ENCODE measurements at regions not wholly inside any gene's neighbourhood (a gene's known extent, or its start where the extent isn't known, plus 50 kb on each side); places are given as distances from the start of the nearest gene placed in this dataset.

DNA sequence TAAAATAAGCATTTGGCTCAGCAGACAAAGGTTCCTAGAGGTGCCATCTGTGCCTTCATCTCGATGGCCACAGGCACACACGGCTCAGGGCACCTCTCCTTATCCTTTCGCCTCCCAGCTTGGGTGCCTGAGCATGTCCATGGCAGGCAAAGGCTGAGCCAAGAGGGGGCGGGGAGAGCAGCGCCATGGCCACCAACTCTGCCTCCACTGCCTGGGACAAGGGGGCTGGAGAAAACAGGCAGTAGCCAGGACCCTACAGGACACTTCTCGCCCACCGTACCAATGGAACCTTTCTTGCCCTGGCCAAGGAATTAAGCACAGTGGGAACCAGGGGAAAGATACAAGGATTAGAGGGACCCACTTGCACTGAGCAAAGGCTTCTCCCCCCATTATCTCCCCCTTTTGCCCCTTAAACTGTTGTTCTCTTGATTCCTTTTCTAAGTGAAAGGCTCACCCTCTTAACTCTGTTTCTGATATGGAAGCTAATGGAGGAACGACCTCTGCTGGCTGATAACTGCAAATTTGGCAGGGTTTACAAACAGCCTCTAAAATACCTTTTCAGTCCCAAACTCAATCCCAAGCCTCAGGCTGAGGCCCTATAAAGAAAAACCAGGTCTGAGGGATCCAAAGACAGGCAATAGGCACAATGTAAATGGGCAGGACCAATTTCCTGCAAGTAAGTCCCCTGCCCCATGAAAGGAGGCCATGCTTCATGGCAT, 335.2 kb downstream of the ADAM29 start:
- H3K79me2 ChIP-seq (ENCODE audit: insufficient read depth, low read length) = no peaks in the 10 kb centered on the region

DNA sequence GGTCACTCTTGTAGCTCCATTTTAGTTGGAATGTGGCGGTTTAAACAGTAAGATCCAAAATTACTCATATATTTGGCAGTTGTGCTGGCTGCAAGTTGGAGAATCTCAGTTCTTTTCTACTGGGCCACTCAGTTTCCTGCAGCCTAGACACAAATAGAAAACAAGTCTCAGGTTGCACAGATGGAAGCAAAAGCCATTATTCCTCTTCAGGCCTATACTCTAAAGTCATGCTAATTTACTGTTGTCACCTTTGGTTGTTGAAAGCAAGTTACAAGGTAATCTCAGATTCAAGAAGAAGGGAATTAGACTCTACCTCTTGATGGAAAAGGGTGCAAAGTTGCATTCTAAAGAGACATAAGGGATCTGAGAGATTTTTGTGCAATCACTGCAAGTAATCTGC, 345.4 kb downstream of the ADAM29 start:
- H3K9me3 ChIP-seq (ENCODE audit: control insufficient read depth in 1 of 2, insufficient read depth in 1 of 2, low read depth in 1 of 2, low read length in 2 of 2) = no peaks in the 10 kb centered on the region
- no peak for DNase-seq (ENCODE audit: low read depth, low spot score)
- no peaks in the 10 kb centered on the region for H4K20me1 ChIP-seq (ENCODE audit: insufficient read depth)
- no peaks in the 10 kb centered on the region for H3K79me2 ChIP-seq (ENCODE audit: insufficient read depth, low read length)
- no peak overlapping the region for H3K27ac ChIP-seq (ENCODE audit: low read depth, low read length)
- no peak overlapping the region for H2AFZ ChIP-seq (ENCODE audit: low read depth, low read length, poor library complexity, severe bottlenecking)
- no peaks in the 10 kb centered on the region for H3K36me3 ChIP-seq (ENCODE audit: control insufficient read depth in 1 of 2, insufficient read depth in 2 of 2, low read length in 2 of 2)
- no peak overlapping the region for H3K9ac ChIP-seq (ENCODE audit: low read length)
- H3K4me2 ChIP-seq (ENCODE audit: low read length) = no peak overlapping the region
- no peaks in the 10 kb centered on the region for H3K9me2 ChIP-seq (ENCODE audit: insufficient read depth)
- BruUV-seq (replicated peaks) = no TSS peak
- no peak overlapping the region for H3K4me3 ChIP-seq (replicated peaks in 1 of 2; ENCODE audit: low read depth in 1 of 2, low read length in 2 of 2)
- H3K4me1 ChIP-seq (ENCODE audit: control insufficient read depth in 1 of 2, insufficient read depth in 2 of 2, low read length in 2 of 2) = no peaks in the 10 kb centered on the region
- no peaks in the 10 kb centered on the region for H3K27me3 ChIP-seq (ENCODE audit: insufficient read depth, low read length)
- ChIA-PET RAD21 (ENCODE audit: low non-redundant PET in 1 of 2, low total read pairs in 2 of 2, uncharacterized antibody in 2 of 2, unreplicated experiment in 2 of 2) (no interaction called here), POLR2A (no interaction called here), CTCF (no interaction called here)
- no peak for ATAC-seq
- TF ChIP-seq EZH2 (IDR thresholded peaks at IDR 0.05) (no peak), ZFX (IDR thresholded peaks at IDR 0.05) (no peak), SP1 (IDR thresholded peaks at IDR 0.05; ENCODE audit: low read depth) (no peak), CBX3 (IDR thresholded peaks at IDR 0.05; ENCODE audit: low read depth) (no peak), FOSL1 (IDR thresholded peaks at IDR 0.05; ENCODE audit: low read depth) (no peak), YY1 (IDR thresholded peaks at IDR 0.05; ENCODE audit: extremely low read depth, insufficient replicate concordance, low read depth, low read length) (no peak)
- intact Hi-C loops (cut with micrococcal nuclease) = no loop called here

More for the DNA sequence above, 335.2 kb downstream of the ADAM29 start:
- CTCF ChIA-PET = interaction anchor here (1.4 to 1.8 kb wide), 3 partner anchors 9 to 489 kb away, joined by 3 to 7 read pairs (median 5); no protein-coding TSS in a partner anchor
- Histone ChIP-seq H3K4me3 (replicated peaks in 1 of 2; ENCODE audit: low read depth in 1 of 2, low read length in 2 of 2) (no peak overlapping the region), H3K4me1 (ENCODE audit: control insufficient read depth in 1 of 2, insufficient read depth in 2 of 2, low read length in 2 of 2) (no peaks in the 10 kb centered on the region), H3K27ac (ENCODE audit: low read depth, low read length) (no peak overlapping the region), H3K9me2 (ENCODE audit: insufficient read depth) (no peaks in the 10 kb centered on the region), H3K4me2 (ENCODE audit: low read length) (no peak overlapping the region), H3K9ac (ENCODE audit: low read length) (no peak overlapping the region), H4K20me1 (ENCODE audit: insufficient read depth) (no peaks in the 10 kb centered on the region), H3K36me3 (ENCODE audit: control insufficient read depth in 1 of 2, insufficient read depth in 2 of 2, low read length in 2 of 2) (no peaks in the 10 kb centered on the region), H3K27me3 (ENCODE audit: insufficient read depth, low read length) (no peaks in the 10 kb centered on the region), H3K9me3 (ENCODE audit: control insufficient read depth in 1 of 2, insufficient read depth in 1 of 2, low read depth in 1 of 2, low read length in 2 of 2) (no peaks in the 10 kb centered on the region), H2AFZ (ENCODE audit: low read depth, low read length, poor library complexity, severe bottlenecking) (no peak overlapping the region)
- RAD21 ChIA-PET (ENCODE audit: low non-redundant PET in 1 of 2, low total read pairs in 2 of 2, uncharacterized antibody in 2 of 2, unreplicated experiment in 2 of 2) = no interaction called here
- peak; percentile 74 for ATAC-seq
- POLR2A ChIA-PET = no interaction called here
- TF ChIP-seq, protein P1, sequence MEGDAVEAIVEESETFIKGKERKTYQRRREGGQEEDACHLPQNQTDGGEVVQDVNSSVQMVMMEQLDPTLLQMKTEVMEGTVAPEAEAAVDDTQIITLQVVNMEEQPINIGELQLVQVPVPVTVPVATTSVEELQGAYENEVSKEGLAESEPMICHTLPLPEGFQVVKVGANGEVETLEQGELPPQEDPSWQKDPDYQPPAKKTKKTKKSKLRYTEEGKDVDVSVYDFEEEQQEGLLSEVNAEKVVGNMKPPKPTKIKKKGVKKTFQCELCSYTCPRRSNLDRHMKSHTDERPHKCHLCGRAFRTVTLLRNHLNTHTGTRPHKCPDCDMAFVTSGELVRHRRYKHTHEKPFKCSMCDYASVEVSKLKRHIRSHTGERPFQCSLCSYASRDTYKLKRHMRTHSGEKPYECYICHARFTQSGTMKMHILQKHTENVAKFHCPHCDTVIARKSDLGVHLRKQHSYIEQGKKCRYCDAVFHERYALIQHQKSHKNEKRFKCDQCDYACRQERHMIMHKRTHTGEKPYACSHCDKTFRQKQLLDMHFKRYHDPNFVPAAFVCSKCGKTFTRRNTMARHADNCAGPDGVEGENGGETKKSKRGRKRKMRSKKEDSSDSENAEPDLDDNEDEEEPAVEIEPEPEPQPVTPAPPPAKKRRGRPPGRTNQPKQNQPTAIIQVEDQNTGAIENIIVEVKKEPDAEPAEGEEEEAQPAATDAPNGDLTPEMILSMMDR (IDR thresholded peaks at IDR 0.05 in 2 of 3, conservative IDR thresholded peaks at IDR 0.05 in 1 of 3; ENCODE audit: borderline replicate concordance in 1 of 3, insufficient read depth in 1 of 3, low read depth in 2 of 3, low read length in 2 of 3) = peak; percentile 43 to 66 (median 46); a peak in 5 of 6 replicates
- no peak for TF ChIP-seq TCF7L2 (IDR thresholded peaks at IDR 0.05; ENCODE audit: borderline replicate concordance, extremely low read depth, insufficient read depth, insufficient read length)
- TF ChIP-seq RAD21 (IDR thresholded peaks at IDR 0.05; ENCODE audit: low read depth) = peak; percentile 71
- DNase-seq (ENCODE audit: low read depth, low spot score) = peak; percentile 19
- intact Hi-C loops (cut with micrococcal nuclease) = loop anchor here (1.0 to 5.0 kb wide), 3 partner anchors 379 to 891 kb away; no protein-coding TSS in a partner anchor
- no TSS peak for BruUV-seq (replicated peaks)
